VCaP (cell line): ENCODE measurements at regions not wholly inside any gene's neighbourhood (a gene's known extent, or its start where the extent isn't known, plus 50 kb on each side); places are given as distances from the start of the nearest gene placed in this dataset.

Source experiments
- H3K27ac ChIP-seq: fragments of 450-650 bp; 2 replicates; pipeline ENCODE4 v1.5.1; 2017
- TF ChIP-seq, protein P1 (sequence below): fragments of 450-650 bp; conservative IDR thresholded peaks from 2 replicates; pipeline ENCODE4 v1.5.1; 2017; ENCODE audit warnings: mild to moderate bottlenecking, moderate library complexity

- TF ChIP-seq, protein P1, sequence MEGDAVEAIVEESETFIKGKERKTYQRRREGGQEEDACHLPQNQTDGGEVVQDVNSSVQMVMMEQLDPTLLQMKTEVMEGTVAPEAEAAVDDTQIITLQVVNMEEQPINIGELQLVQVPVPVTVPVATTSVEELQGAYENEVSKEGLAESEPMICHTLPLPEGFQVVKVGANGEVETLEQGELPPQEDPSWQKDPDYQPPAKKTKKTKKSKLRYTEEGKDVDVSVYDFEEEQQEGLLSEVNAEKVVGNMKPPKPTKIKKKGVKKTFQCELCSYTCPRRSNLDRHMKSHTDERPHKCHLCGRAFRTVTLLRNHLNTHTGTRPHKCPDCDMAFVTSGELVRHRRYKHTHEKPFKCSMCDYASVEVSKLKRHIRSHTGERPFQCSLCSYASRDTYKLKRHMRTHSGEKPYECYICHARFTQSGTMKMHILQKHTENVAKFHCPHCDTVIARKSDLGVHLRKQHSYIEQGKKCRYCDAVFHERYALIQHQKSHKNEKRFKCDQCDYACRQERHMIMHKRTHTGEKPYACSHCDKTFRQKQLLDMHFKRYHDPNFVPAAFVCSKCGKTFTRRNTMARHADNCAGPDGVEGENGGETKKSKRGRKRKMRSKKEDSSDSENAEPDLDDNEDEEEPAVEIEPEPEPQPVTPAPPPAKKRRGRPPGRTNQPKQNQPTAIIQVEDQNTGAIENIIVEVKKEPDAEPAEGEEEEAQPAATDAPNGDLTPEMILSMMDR, result no peak
- H3K27ac ChIP-seq, result peak overlapping the region; percentile 85
These were observed 109.1 kb upstream of the ID2 start for GRCh38 chr2:8572712-8573233.

DNA sequence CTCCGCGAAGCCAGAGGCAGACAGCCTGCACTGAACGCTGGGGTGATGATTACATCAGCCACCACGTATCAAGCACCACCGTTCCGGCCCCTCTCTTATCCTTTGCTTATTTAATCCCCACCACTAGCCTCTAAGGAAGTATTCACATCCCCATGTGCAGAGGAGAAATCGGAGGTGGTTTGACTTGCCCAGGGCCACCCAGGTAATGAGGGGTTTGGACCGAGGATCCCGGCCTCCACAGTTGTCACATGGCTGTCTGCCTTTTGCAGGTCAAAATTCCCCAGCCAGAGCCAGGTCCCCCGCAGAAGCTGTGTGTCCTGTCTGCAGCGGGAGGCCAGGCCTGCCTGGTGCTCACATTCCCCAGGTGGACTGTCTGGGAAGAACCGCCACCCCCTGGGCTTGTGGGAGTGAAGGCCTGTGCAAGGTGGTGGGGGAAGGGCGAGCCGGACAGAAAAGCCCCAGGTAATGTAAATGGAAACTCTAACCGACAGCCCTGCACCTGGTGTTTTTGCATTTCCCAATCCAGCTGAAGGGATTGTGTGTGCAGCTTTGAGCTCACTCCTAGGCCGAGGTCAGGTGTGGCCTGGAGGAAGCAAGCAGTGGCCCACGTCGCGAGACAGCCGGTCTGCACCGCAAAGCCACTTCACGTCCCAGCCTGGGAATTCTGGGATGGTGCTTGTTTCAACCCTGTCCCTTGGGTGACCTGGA, 108.5 kb upstream of the ID2 start:
- peak overlapping the region; percentile 85; the same call in 1 of the 2 replicates for H3K27ac ChIP-seq
- TF ChIP-seq, protein P1, result no peak

GRCh38 chr2:8573942-8574195, 108.0 kb upstream of the ID2 start:
- peak overlapping the region; percentile 85; the same call in 1 of the 2 replicates for H3K27ac ChIP-seq
- TF ChIP-seq, protein P1, result no peak

DNA sequence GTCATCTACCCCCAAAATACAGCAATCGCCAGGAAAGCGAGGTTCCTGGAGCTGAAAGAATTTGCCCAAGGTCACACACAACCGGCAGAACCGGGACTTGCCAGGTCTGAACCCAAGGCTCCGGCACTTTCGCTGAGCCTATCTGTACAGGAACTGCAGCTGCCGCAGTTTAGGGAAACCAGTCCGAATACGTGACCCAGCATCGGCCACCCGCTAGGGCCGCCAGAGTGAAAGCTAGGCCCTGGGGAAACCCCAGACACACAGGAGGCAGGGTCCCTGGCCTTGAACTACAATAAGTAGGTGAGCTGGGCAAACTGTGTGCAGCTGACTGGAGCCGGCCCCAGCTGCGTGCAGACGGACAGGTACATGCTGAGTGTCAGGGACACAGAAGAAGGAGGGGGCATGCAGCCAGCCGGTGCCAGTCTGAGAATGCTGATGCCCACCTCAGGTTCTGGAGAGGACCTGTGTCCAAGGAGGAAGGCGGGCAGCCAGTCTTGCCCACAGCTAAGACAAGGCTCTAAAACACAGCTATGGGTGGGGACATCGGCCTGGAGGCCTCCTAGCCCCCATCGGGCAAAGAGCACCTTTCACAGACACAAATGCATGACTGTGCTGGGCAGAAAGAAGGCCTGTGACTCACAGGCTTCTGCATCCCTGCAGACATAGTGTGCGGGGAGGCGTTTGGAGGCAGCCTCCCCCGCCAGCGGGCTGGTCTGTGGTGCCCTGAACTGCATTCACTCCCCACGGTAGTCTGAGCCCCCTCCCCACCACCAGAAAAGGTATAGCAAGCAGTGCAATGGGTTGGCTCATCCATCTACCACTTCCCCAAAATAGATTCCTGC, 107.4 kb upstream of the ID2 start:
- TF ChIP-seq, protein P1, result no peak
- no peak overlapping the region; the same call in 1 of the 2 replicates for H3K27ac ChIP-seq

DNA sequence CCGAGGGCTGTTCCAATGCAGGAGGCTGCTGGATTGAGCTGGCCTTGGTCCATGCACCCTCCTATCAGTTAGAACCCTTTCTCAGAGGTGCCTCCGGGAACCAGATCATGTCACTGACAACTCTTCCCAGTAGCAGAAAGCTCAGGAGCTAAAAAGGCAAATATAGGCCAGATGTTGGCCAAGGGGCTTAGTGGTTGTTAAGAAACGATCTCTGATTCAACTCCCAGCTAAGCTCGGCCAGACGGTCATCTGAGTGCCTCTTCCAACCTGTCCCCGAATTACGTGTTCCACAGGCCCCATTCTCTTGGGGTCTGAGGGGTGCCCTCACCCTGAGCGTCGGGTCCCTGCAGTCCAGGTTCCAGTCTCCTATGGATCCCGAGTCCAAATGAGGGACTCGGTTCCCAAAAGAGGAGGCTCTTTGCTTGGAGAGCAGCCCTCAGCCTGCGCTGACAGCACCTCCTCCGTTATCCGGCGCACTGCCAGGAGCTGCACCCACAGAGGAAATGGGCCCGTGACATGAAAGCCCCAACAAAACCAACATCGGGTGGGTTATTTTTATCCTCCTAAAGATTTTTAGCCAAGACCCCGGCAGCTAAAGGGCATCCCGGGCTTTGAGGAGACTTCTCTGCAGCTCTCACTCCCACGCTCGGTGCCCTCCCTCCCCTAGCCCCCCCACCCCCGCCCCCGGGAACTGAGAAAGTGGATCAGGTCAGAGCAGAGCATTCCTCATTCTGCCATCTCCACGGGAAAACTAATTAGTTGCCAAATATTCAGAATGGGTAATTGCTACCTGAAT, 106.6 kb upstream of the ID2 start:
- H3K27ac ChIP-seq, result no peak overlapping the region
- TF ChIP-seq, protein P1, result no peak

DNA sequence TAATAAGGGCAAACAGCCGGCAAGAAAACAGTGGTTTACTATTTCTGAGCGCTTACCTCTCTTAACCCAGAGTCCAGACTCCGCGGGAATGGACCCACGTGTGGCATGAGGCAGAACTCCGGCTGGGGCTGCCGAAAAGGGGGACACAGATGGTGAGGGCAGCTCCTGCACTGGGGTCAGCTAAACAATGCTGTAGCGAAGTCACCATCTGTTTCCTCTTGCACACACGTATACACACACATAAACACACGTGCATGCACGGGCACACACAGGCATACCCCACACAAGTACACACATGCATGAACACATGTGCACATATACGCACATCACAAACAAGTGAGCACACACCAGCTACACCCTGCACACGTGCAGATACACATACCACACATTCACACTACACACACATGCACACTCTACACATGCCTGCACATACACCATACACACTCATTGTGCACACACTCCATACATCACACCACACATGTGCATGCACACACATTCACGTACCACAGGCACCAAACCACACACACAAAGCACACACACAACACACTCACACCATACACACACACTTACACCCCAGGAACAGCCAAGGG, 105.9 kb upstream of the ID2 start:
- H3K27ac ChIP-seq, result no peak overlapping the region
- TF ChIP-seq, protein P1, result no peak
